H9 (cell line): ENCODE measurements at regions not wholly inside any gene's neighbourhood (a gene's known extent, or its start where the extent isn't known, plus 50 kb on each side); places are given as distances from the start of the nearest gene placed in this dataset.

ENCODE experiments used
- DNase-seq: peaks from one replicate; pipeline ENCODE4 v3.0.0-alpha.2; 2017
- H2AFZ ChIP-seq: one replicate; pipeline ENCODE4 v1.6.1; 2013; ENCODE audit warnings: mild to moderate bottlenecking, low read length, control low read depth, moderate library complexity
- H2AK5ac ChIP-seq: 2 replicates; pipeline ENCODE4 v1.6.1; 2013; ENCODE audit warnings: low read length, control low read depth, mixed read lengths; ENCODE audit not compliant: insufficient read length
- H2BK120ac ChIP-seq: one replicate; pipeline ENCODE4 v1.6.1; 2013; ENCODE audit warnings: low read depth, mild to moderate bottlenecking, low read length, control low read depth, inconsistent platforms; ENCODE audit not compliant: poor library complexity, severe bottlenecking
- H2BK12ac ChIP-seq: 2 replicates; pipeline ENCODE4 v1.6.1; 2013; ENCODE audit warnings: low read length, control low read depth, mixed read lengths, low read depth; ENCODE audit not compliant: insufficient read length
- H2BK15ac ChIP-seq: 2 replicates; pipeline ENCODE4 v1.6.1; 2013; ENCODE audit warnings: low read depth, low read length, control low read depth
- H2BK20ac ChIP-seq: one replicate; pipeline ENCODE4 v1.6.1; 2013; ENCODE audit warnings: low read depth, mild to moderate bottlenecking, low read length, control low read depth, inconsistent platforms; ENCODE audit not compliant: poor library complexity, severe bottlenecking
- H2BK5ac ChIP-seq: 2 replicates; pipeline ENCODE4 v1.6.1; 2013; ENCODE audit warnings: low read length, control low read depth, mixed read lengths; ENCODE audit not compliant: insufficient read length
- H3K14ac ChIP-seq: 2 replicates; pipeline ENCODE4 v1.6.1; 2013; ENCODE audit warnings: low read length, control low read depth; ENCODE audit not compliant: insufficient read depth
- H3K18ac ChIP-seq: 2 replicates; pipeline ENCODE4 v1.6.1; 2013; ENCODE audit warnings: low read depth, mild to moderate bottlenecking, mixed read lengths, low read length, control low read depth; ENCODE audit not compliant: insufficient read length
- H3K23ac ChIP-seq: 2 replicates; pipeline ENCODE4 v1.6.1; 2013; ENCODE audit warnings: low read length, control low read depth, mixed read lengths, low read depth; ENCODE audit not compliant: insufficient read length
- H3K23me2 ChIP-seq: 2 replicates; pipeline ENCODE4 v1.6.1; 2013; ENCODE audit warnings: low read depth, mild to moderate bottlenecking, mixed read lengths, low read length, control low read depth; ENCODE audit not compliant: insufficient read length, poor library complexity, severe bottlenecking
- H3K27ac ChIP-seq: 2 replicates; pipeline ENCODE4 v1.5.1; 2013; ENCODE audit warnings: low read length, control low read depth, mixed read lengths, low read depth; ENCODE audit not compliant: insufficient read length
- H3K27me3 ChIP-seq: 2 replicates; pipeline ENCODE4 v1.6.1; 2013; ENCODE audit warnings: low read length, control low read depth, inconsistent platforms; ENCODE audit not compliant: insufficient read depth
- H3K4ac ChIP-seq: 2 replicates; pipeline ENCODE4 v1.6.1; 2013; ENCODE audit warnings: low read depth, mild to moderate bottlenecking, control low read depth, inconsistent platforms, low read length, moderate library complexity
- H3K4me1 ChIP-seq: 2 replicates; pipeline ENCODE4 v1.6.1; 2013; ENCODE audit warnings: low read length, control low read depth, inconsistent platforms; ENCODE audit not compliant: insufficient read depth
- H3K4me2 ChIP-seq: 2 replicates; pipeline ENCODE4 v1.6.1; 2013; ENCODE audit warnings: low read length, control low read depth, mixed read lengths; ENCODE audit not compliant: insufficient read length, insufficient read depth
- H3K56ac ChIP-seq: 2 replicates; pipeline ENCODE4 v1.6.1; 2013; ENCODE audit warnings: low read depth, mild to moderate bottlenecking, mixed read lengths, low read length, control low read depth; ENCODE audit not compliant: insufficient read length
- H3K79me1 ChIP-seq: 2 replicates; pipeline ENCODE4 v1.6.1; 2013; ENCODE audit warnings: low read depth, mild to moderate bottlenecking, moderate library complexity, low read length, control low read depth, inconsistent platforms; ENCODE audit not compliant: insufficient read depth, poor library complexity, severe bottlenecking
- H3K79me2 ChIP-seq: 2 replicates; pipeline ENCODE4 v1.6.1; 2013; ENCODE audit warnings: low read length, control low read depth, inconsistent platforms; ENCODE audit not compliant: insufficient read depth
- H3K9ac ChIP-seq: 2 replicates; pipeline ENCODE4 v1.6.1; 2013; ENCODE audit warnings: low read length, control low read depth, mixed read lengths; ENCODE audit not compliant: insufficient read length; ENCODE audit errors: extremely low read depth
- H3K9me3 ChIP-seq: one replicate; pipeline ENCODE4 v1.6.1; 2013; ENCODE audit warnings: low read depth, low read length, inconsistent platforms; ENCODE audit not compliant: control insufficient read depth
- H3T11ph ChIP-seq: one replicate; pipeline ENCODE4 v1.6.1; 2013; ENCODE audit warnings: mild to moderate bottlenecking, low read length, control low read depth, inconsistent platforms
- H4K20me1 ChIP-seq: one replicate; pipeline ENCODE4 v1.6.1; 2013; ENCODE audit not compliant: control insufficient read depth, insufficient read length, insufficient read depth
- H4K5ac ChIP-seq: 2 replicates; pipeline ENCODE4 v1.6.1; 2013; ENCODE audit warnings: low read depth, mild to moderate bottlenecking, mixed read lengths, low read length, control low read depth; ENCODE audit not compliant: insufficient read length
- H4K8ac ChIP-seq: replicated peaks from 2 replicates; pipeline ENCODE4 v1.6.1; 2013; ENCODE audit warnings: low read length, control low read depth, mixed read lengths, low read depth; ENCODE audit not compliant: insufficient read length
- H4K91ac ChIP-seq: 2 replicates; pipeline ENCODE4 v1.6.1; 2013; ENCODE audit warnings: low read depth, mild to moderate bottlenecking, moderate library complexity, mixed read lengths, low read length, control low read depth; ENCODE audit not compliant: insufficient read length
- H3K27ac Mint-ChIP-seq, 3 experiments: 2 replicates in 2 of 3; 3 replicates in 1 of 3; pipeline ENCODE4 v1.8.0; 2020 to 2021; ENCODE audit warnings: mixed read lengths in 3 of 3, mild to moderate bottlenecking in 1 of 3, moderate library complexity in 1 of 3
- H3K27me3 Mint-ChIP-seq: 2 replicates; pipeline ENCODE4 v1.8.0; 2021; ENCODE audit warnings: low read depth, mild to moderate bottlenecking, moderate library complexity, mixed read lengths
- H3K36me3 Mint-ChIP-seq, 3 experiments: 2 replicates in 2 of 3; 3 replicates in 1 of 3; pipeline ENCODE4 v1.8.0; 2020 to 2021; ENCODE audit warnings: low read depth in 3 of 3, mixed read lengths in 3 of 3; ENCODE audit not compliant: insufficient read depth in 1 of 3
- H3K4me1 Mint-ChIP-seq, 2 experiments: 2 replicates each; pipeline ENCODE4 v1.8.0; 2020; ENCODE audit warnings: mixed read lengths in 2 of 2
- H3K4me3 Mint-ChIP-seq, 2 experiments: 2 replicates in 1 of 2; 3 replicates in 1 of 2; pipeline ENCODE4 v1.8.0; 2020 to 2021; ENCODE audit warnings: mild to moderate bottlenecking in 2 of 2, mixed read lengths in 2 of 2, moderate library complexity in 1 of 2
- H3K9me3 Mint-ChIP-seq, 2 experiments: 2 replicates in 1 of 2; 3 replicates in 1 of 2; pipeline ENCODE4 v1.8.0; 2020; ENCODE audit warnings: mild to moderate bottlenecking in 2 of 2, mixed read lengths in 2 of 2, moderate library complexity in 1 of 2
- WGBS: extraction: QIAGEN DNeasy Blood & Tissue Kit; methylation state at CpG from one replicate; pipeline ENCODE4 v1.1.7; 2013; ENCODE audit warnings: missing lambda C conversion rate, low lambda C conversion rate, mixed read lengths; ENCODE audit not compliant: insufficient read length; ENCODE audit errors: extremely low coverage; 5-methylcytosine and 5-hydroxymethylcytosine counted together
- TF ChIP-seq, protein P1 (sequence below): fragments of 200-600 bp; sonication (generic); conservative IDR thresholded peaks from 3 replicates; pipeline ENCODE4 v1.8.0; 2021; ENCODE audit warnings: antibody characterized with exemption, mild to moderate bottlenecking

DNA sequence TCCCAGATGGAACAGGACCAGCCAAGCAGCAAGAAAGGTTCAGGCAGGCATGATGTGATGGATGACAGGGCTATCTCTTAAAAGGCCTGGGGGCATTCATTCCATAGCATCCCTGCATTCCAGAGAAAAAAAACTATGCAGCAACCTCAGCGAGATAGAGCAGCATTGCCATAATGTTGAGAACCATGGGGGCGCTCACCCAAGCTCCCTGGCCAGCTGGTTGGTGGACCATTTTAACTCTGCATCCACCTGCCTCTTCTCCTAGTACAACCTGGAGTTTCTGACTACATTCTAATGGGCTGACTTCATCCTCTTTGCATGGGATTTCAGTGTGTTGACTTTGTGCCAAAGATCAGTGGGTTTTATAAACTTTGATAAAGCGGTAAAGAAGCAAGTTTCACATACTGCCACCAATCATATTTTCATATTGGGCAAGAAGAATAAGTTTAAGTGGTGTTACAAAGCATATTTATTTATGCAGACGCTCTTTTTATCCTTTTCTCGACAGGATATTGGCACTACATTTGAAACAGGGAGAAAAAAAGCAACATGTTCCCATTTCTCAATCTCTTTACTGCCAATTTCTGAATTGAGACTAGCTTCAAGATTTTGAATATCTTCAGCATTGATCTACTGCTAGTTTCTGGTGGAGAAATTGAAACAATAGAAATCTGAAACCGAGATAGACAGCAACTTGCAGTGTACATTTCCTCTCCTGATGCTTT is 378.3 kb upstream of the WWC1 start:
- WGBS, result no CpG with 5 or more reads among the region's 6 CpGs
- Histone ChIP-seq H3K14ac (no peak overlapping the region), H3K4ac (no peak overlapping the region), H3K79me1 (no peaks in the 10 kb centered on the region), H2AFZ (no peak overlapping the region), H4K91ac (no peak overlapping the region), H4K8ac (no peak overlapping the region), H3T11ph (no peak overlapping the region), H2BK12ac (no peak overlapping the region), H3K9me3 (no peaks in the 10 kb centered on the region), H3K23ac (no peak overlapping the region), H2AK5ac (no peak overlapping the region), H3K18ac (no peak overlapping the region), H3K4me2 (no peak overlapping the region), H3K9ac (no peak overlapping the region), H4K5ac (no peak overlapping the region), H2BK120ac (no peak overlapping the region), H4K20me1 (no peaks in the 10 kb centered on the region), H3K4me1 (no peaks in the 10 kb centered on the region), H2BK20ac (no peak overlapping the region), H3K23me2 (no peaks in the 10 kb centered on the region), H2BK5ac (no peak overlapping the region), H3K27me3 (no peaks in the 10 kb centered on the region), H2BK15ac (no peak overlapping the region), H3K79me2 (no peaks in the 10 kb centered on the region), H3K56ac (no peak overlapping the region), H3K27ac (no peak overlapping the region)
- Mint-ChIP-seq H3K9me3 (peaks cover 7% of the 10 kb centered on the region in 2 experiments; a peak in 4 of 5 replicates), H3K27ac (no peak overlapping the region), H3K27me3 (no peaks in the 10 kb centered on the region; the same call in 1 of the 2 replicates), H3K36me3 (peaks cover 0 to 10% (median 3%) of the 10 kb centered on the region in 3 experiments; a peak in 3 of 7 replicates), H3K4me3 (no peak overlapping the region), H3K4me1 (peaks cover 16 to 20% of the 10 kb centered on the region in 2 experiments)
- no peak for DNase-seq
- TF ChIP-seq, protein P1, sequence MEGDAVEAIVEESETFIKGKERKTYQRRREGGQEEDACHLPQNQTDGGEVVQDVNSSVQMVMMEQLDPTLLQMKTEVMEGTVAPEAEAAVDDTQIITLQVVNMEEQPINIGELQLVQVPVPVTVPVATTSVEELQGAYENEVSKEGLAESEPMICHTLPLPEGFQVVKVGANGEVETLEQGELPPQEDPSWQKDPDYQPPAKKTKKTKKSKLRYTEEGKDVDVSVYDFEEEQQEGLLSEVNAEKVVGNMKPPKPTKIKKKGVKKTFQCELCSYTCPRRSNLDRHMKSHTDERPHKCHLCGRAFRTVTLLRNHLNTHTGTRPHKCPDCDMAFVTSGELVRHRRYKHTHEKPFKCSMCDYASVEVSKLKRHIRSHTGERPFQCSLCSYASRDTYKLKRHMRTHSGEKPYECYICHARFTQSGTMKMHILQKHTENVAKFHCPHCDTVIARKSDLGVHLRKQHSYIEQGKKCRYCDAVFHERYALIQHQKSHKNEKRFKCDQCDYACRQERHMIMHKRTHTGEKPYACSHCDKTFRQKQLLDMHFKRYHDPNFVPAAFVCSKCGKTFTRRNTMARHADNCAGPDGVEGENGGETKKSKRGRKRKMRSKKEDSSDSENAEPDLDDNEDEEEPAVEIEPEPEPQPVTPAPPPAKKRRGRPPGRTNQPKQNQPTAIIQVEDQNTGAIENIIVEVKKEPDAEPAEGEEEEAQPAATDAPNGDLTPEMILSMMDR, result no peak
